ENCODE measurements at regions not wholly inside any gene's neighbourhood (a gene's known extent, or its start where the extent isn't known, plus 50 kb on each side); places are given as distances from the start of the nearest gene placed in this dataset.

DNA sequence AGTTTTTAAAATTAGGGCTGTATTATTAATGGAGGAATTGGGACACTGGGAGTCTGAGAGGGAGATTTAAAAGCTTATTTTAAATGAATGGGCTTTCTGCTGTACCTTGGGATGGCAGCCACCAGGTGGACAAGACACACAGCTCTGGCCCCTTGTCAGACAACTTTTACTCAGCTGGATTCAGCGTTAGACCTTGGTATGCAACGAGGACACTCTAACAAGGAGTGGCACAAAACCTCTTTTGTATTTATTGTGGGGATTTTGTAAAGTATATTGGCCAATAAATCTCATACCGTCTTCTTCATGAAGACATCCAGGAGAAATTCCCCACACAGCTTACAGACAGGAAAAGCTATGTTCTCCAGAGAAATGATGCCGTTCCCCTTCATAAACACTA lies 105.7 kb downstream of the LCA5 start:
- no peaks in the 10 kb centered on the region for H3K79me2 ChIP-seq (ENCODE audit: low read depth)
- POLR2A ChIA-PET (ENCODE audit: unreplicated experiment): interaction anchor here (0.6 kb wide), 1 partner anchor 105 kb away, joined by 4 read pairs; no protein-coding TSS in a partner anchor
- intact Hi-C loops (cut with micrococcal nuclease; ENCODE audit: unreplicated experiment): no loop called here
- no peaks in the 10 kb centered on the region for H3K36me3 ChIP-seq (ENCODE audit: low read depth)
- H3K4me1 ChIP-seq (replicated peaks; ENCODE audit: insufficient read depth): no peaks in the 10 kb centered on the region
- BruUV-seq (replicated peaks): no TSS peak
- CTCF ChIA-PET: no interaction called here
- H3K27me3 ChIP-seq (ENCODE audit: insufficient read depth, low read depth): no peaks in the 10 kb centered on the region
- no peak overlapping the region for H3K27ac ChIP-seq
- H3K4me3 ChIP-seq: no peak overlapping the region
- no peaks in the 10 kb centered on the region for H4K20me1 ChIP-seq (ENCODE audit: insufficient read depth)
- H3K4me2 ChIP-seq: no peak overlapping the region
- no peaks in the 10 kb centered on the region for H3K9me2 ChIP-seq (ENCODE audit: insufficient read depth)
- TF ChIP-seq, protein P1, sequence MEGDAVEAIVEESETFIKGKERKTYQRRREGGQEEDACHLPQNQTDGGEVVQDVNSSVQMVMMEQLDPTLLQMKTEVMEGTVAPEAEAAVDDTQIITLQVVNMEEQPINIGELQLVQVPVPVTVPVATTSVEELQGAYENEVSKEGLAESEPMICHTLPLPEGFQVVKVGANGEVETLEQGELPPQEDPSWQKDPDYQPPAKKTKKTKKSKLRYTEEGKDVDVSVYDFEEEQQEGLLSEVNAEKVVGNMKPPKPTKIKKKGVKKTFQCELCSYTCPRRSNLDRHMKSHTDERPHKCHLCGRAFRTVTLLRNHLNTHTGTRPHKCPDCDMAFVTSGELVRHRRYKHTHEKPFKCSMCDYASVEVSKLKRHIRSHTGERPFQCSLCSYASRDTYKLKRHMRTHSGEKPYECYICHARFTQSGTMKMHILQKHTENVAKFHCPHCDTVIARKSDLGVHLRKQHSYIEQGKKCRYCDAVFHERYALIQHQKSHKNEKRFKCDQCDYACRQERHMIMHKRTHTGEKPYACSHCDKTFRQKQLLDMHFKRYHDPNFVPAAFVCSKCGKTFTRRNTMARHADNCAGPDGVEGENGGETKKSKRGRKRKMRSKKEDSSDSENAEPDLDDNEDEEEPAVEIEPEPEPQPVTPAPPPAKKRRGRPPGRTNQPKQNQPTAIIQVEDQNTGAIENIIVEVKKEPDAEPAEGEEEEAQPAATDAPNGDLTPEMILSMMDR (conservative IDR thresholded peaks at IDR 0.05): no peak
- no peak for TF ChIP-seq EZH2 (IDR thresholded peaks at IDR 0.05; ENCODE audit: low read depth)
- no peak overlapping the region for H2AFZ ChIP-seq
- H3F3A ChIP-seq (ENCODE audit: insufficient read depth, low read depth): no peaks in the 10 kb centered on the region
- no peaks in the 10 kb centered on the region for H3K9me3 ChIP-seq (ENCODE audit: insufficient read depth, low read depth)
- no peak for DNase-seq

DNA sequence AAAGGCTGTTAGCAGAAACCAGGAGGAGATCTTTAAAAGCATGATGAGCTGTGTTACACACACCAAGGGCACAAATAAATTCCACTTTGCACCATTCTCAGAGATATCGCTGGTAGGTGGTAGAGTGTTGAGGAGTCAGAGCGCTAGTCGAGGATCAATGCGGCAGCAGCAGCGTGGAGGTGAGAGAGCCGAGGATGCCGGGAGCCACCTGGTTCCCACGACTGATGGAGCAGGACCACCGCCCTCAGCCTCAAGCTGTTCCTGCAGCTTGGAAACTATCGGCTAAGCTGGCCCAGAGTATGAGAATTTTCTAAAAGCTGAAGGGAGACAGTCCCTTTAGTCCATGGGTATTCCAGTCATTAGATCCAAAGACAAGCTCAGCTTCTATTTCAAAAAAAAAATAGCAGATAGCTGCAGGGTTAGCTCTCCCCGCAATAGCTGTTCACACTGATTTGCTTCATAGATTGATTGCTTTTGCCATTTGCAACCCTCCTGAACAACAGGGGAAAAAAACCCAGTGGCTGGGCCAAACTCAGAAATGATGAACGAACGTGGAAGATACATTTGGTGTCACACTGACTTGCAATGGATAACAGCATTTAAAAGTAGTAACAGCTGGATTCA lies 106.2 kb downstream of the LCA5 start:
- no peaks in the 10 kb centered on the region for H3F3A ChIP-seq (ENCODE audit: insufficient read depth, low read depth)
- H3K9me3 ChIP-seq (ENCODE audit: insufficient read depth, low read depth): no peaks in the 10 kb centered on the region
- BruUV-seq (replicated peaks): no TSS peak
- DNase-seq: no peak
- H3K27me3 ChIP-seq (ENCODE audit: insufficient read depth, low read depth): no peaks in the 10 kb centered on the region
- H2AFZ ChIP-seq: no peak overlapping the region
- no peaks in the 10 kb centered on the region for H3K36me3 ChIP-seq (ENCODE audit: low read depth)
- no peaks in the 10 kb centered on the region for H3K9me2 ChIP-seq (ENCODE audit: insufficient read depth)
- H3K4me2 ChIP-seq: no peak overlapping the region
- H3K4me1 ChIP-seq (replicated peaks; ENCODE audit: insufficient read depth): no peaks in the 10 kb centered on the region
- no peak overlapping the region for H3K4me3 ChIP-seq
- POLR2A ChIA-PET (ENCODE audit: unreplicated experiment): interaction anchor here (0.6 kb wide), 1 partner anchor 106 kb away, joined by 4 read pairs; no protein-coding TSS in a partner anchor
- no peak overlapping the region for H3K27ac ChIP-seq
- CTCF ChIA-PET: no interaction called here
- H3K79me2 ChIP-seq (ENCODE audit: low read depth): no peaks in the 10 kb centered on the region
- TF ChIP-seq, protein P1 (conservative IDR thresholded peaks at IDR 0.05): no peak
- TF ChIP-seq EZH2 (IDR thresholded peaks at IDR 0.05; ENCODE audit: low read depth): no peak
- no peaks in the 10 kb centered on the region for H4K20me1 ChIP-seq (ENCODE audit: insufficient read depth)
- intact Hi-C loops (cut with micrococcal nuclease; ENCODE audit: unreplicated experiment): no loop called here

DNA sequence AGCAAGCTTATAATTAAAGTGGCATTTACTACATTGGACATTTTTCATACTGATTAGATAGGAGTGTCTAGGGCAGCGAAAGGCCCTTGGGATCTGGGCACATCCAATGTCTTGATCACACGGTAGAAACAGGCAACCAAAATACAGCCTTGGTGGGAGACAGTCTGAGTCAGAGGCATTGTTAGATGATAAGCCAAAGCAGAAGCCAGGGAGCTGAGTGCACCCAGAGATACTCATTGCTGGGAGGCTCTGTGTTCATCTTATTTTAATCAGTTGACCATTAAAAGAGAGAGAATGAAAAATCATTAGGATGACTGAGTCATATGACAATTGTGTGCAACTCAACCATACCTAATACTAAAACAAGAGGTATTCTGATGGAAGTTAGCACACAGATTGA lies 109.5 kb downstream of the LCA5 start:
- POLR2A ChIA-PET (ENCODE audit: unreplicated experiment): no interaction called here
- no peaks in the 10 kb centered on the region for H3K79me2 ChIP-seq (ENCODE audit: low read depth)
- no peak for DNase-seq
- H3K27me3 ChIP-seq (ENCODE audit: insufficient read depth, low read depth): no peaks in the 10 kb centered on the region
- no TSS peak for BruUV-seq (replicated peaks)
- no peaks in the 10 kb centered on the region for H4K20me1 ChIP-seq (ENCODE audit: insufficient read depth)
- H3F3A ChIP-seq (ENCODE audit: insufficient read depth, low read depth): no peaks in the 10 kb centered on the region
- TF ChIP-seq EZH2 (IDR thresholded peaks at IDR 0.05; ENCODE audit: low read depth): no peak
- TF ChIP-seq, protein P1 (conservative IDR thresholded peaks at IDR 0.05): no peak
- no peaks in the 10 kb centered on the region for H3K36me3 ChIP-seq (ENCODE audit: low read depth)
- no peaks in the 10 kb centered on the region for H3K9me2 ChIP-seq (ENCODE audit: insufficient read depth)
- H3K9me3 ChIP-seq (ENCODE audit: insufficient read depth, low read depth): no peaks in the 10 kb centered on the region
- H3K4me2 ChIP-seq: no peak overlapping the region
- H3K4me1 ChIP-seq (replicated peaks; ENCODE audit: insufficient read depth): no peaks in the 10 kb centered on the region
- no peak overlapping the region for H3K27ac ChIP-seq
- CTCF ChIA-PET: no interaction called here
- H2AFZ ChIP-seq: no peak overlapping the region
- intact Hi-C loops (cut with micrococcal nuclease; ENCODE audit: unreplicated experiment): no loop called here
- no peak overlapping the region for H3K4me3 ChIP-seq

All from PC-9 (cell line).